OCI-LY1 (cell line): ENCODE measurements at regions not wholly inside any gene's neighbourhood (a gene's known extent, or its start where the extent isn't known, plus 50 kb on each side); places are given as distances from the start of the nearest gene placed in this dataset.

ENCODE experiments used
- CTCF ChIP-seq: fragments of 200-600 bp; sonication (generic), shearing (Covaris generic); IDR thresholded peaks from 2 replicates; pipeline ENCODE4 v1.5.1; 2017; ENCODE audit warnings: mild to moderate bottlenecking, antibody characterized with exemption, low read length, moderate library complexity, mixed read lengths
- EZH2 ChIP-seq: fragments of 200-600 bp; sonication (generic), shearing (Covaris generic); IDR thresholded peaks from 2 replicates; pipeline ENCODE4 v1.8.0; 2017; ENCODE audit warnings: borderline replicate concordance, mixed run types, mild to moderate bottlenecking, antibody characterized with exemption, low read length, moderate library complexity, mixed read lengths

GRCh38 chr3:69568951-69569350 lies 170.3 kb upstream of the MITF start:
- TF ChIP-seq CTCF (no peak), EZH2 (no peak)
